ENCODE measurements at regions not wholly inside any gene's neighbourhood (a gene's known extent, or its start where the extent isn't known, plus 50 kb on each side); places are given as distances from the start of the nearest gene placed in this dataset.

DNA sequence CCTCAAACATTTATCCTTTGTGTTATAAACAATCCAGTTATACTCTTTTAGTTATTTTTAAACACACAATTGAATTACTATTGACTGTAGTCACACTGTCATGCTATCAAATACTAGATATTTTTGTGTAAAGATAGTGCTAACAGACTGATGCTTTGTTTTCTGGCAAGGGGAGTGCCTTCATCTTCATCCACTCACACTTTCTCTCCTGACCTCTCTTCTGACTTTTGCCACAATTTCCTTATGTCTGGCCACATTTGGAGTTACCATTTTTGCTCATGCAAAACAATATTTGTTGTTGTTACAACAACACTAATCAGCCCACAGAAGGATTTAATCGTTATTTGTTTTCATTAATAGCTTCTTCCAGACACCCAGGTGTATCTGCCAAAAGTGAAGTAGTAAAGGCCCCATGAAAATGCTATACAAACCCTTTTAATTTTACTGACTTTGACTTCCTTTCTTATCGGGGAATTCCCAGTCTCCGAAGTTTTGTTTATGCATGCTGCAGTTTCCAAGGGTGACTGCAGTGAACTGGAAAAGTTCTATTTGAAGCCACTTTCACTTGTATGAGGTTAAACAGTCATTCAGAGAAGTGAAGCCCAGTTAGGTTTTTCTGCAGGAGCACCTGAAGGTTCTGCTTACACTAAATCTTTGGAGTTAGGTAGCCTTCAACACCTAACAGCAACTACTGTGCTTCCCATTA lies 66.1 kb upstream of the FRY start:
- TF ChIP-seq, protein P1, sequence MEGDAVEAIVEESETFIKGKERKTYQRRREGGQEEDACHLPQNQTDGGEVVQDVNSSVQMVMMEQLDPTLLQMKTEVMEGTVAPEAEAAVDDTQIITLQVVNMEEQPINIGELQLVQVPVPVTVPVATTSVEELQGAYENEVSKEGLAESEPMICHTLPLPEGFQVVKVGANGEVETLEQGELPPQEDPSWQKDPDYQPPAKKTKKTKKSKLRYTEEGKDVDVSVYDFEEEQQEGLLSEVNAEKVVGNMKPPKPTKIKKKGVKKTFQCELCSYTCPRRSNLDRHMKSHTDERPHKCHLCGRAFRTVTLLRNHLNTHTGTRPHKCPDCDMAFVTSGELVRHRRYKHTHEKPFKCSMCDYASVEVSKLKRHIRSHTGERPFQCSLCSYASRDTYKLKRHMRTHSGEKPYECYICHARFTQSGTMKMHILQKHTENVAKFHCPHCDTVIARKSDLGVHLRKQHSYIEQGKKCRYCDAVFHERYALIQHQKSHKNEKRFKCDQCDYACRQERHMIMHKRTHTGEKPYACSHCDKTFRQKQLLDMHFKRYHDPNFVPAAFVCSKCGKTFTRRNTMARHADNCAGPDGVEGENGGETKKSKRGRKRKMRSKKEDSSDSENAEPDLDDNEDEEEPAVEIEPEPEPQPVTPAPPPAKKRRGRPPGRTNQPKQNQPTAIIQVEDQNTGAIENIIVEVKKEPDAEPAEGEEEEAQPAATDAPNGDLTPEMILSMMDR (IDR thresholded peaks at IDR 0.05), result no peak
- TF ChIP-seq POLR2A (IDR thresholded peaks at IDR 0.05), result no peak
